A673 (cell line): ENCODE measurements at regions not wholly inside any gene's neighbourhood (a gene's known extent, or its start where the extent isn't known, plus 50 kb on each side); places are given as distances from the start of the nearest gene placed in this dataset.

Experiments
- BruUV-seq: library from RNA; stranded (reverse); fragments of 400-500 nt; replicated peaks from 2 replicates; lab custom pipeline; 2021; lab: Mats Ljungman, UMichigan
- CTCF ChIA-PET: fragments of 300-600 bp; sonication (Branson Sonifier 250); formaldehyde crosslinking; loops from one replicate; lab custom pipeline; 2022; ENCODE audit warnings: antibody characterized with exemption; lab: Charles Lee
- POLR2A ChIA-PET: fragments of 300-600 bp; sonication (Branson Sonifier 250); formaldehyde crosslinking; loops from one replicate; lab custom pipeline; 2022; ENCODE audit warnings: antibody characterized with exemption; ENCODE audit not compliant: low non-redundant PET; lab: Charles Lee
- DNase-seq: peaks from one replicate; pipeline ENCODE4 v3.0.0-alpha.2; 2015; ENCODE audit warnings: low spot score
- H3K27ac ChIP-seq: fragments of 200-600 bp; sonication (generic); 2 replicates; pipeline ENCODE4 v1.5.1; 2016; ENCODE audit warnings: mixed run types, low read depth, mild to moderate bottlenecking, mixed read lengths, antibody characterized with exemption, low read length; ENCODE audit not compliant: poor library complexity, severe bottlenecking
- H3K27me3 ChIP-seq: fragments of 200-600 bp; sonication (generic); replicated peaks from 2 replicates; pipeline ENCODE4 v1.6.1; 2017; ENCODE audit warnings: mixed run types, low read depth, mild to moderate bottlenecking, mixed read lengths, antibody characterized with exemption, low read length; ENCODE audit not compliant: insufficient read depth, poor library complexity
- H3K36me3 ChIP-seq: fragments of 200-600 bp; sonication (generic); 2 replicates; pipeline ENCODE4 v1.6.1; 2016; ENCODE audit warnings: mixed run types, mild to moderate bottlenecking, mixed read lengths, antibody characterized with exemption, low read length; ENCODE audit not compliant: insufficient read depth, poor library complexity, severe bottlenecking
- H3K4me1 ChIP-seq: fragments of 200-600 bp; sonication (generic); 2 replicates; pipeline ENCODE4 v1.6.1; 2017; ENCODE audit warnings: mixed run types, mild to moderate bottlenecking, mixed read lengths, antibody characterized with exemption, low read length; ENCODE audit not compliant: insufficient read depth, poor library complexity, severe bottlenecking
- H3K4me3 ChIP-seq: fragments of 200-600 bp; sonication (generic); 2 replicates; pipeline ENCODE4 v1.5.1; 2016; ENCODE audit warnings: low read depth, mixed run types, mild to moderate bottlenecking, mixed read lengths, low read length; ENCODE audit not compliant: poor library complexity, severe bottlenecking
- H3K9me3 ChIP-seq: fragments of 200-600 bp; sonication (generic); 2 replicates; pipeline ENCODE4 v1.6.1; 2016; ENCODE audit warnings: mixed run types, low read depth, mild to moderate bottlenecking, mixed read lengths, antibody characterized with exemption, low read length; ENCODE audit not compliant: poor library complexity, severe bottlenecking
- CTCF ChIP-seq: fragments of 300-800, 200-600 bp; sonication (generic); conservative IDR thresholded peaks from 2 replicates; pipeline ENCODE4 v1.5.1; 2017; ENCODE audit warnings: low read depth, mild to moderate bottlenecking, antibody characterized with exemption, low read length, moderate library complexity, mixed read lengths
- EZH2 ChIP-seq: fragments of 200-600 bp; sonication (generic); IDR thresholded peaks from 2 replicates; pipeline ENCODE4 v1.6.1; 2017; ENCODE audit warnings: borderline replicate concordance, low read depth, mild to moderate bottlenecking, mixed read lengths, antibody characterized with exemption, low read length; ENCODE audit not compliant: poor library complexity, severe bottlenecking
- intact Hi-C: fragments of 100-400 bp; cut with micrococcal nuclease; formaldehyde crosslinking; loops from one replicate; pipeline ENCODE4 v1.10.0; 2022; ENCODE audit not compliant: unreplicated experiment

DNA sequence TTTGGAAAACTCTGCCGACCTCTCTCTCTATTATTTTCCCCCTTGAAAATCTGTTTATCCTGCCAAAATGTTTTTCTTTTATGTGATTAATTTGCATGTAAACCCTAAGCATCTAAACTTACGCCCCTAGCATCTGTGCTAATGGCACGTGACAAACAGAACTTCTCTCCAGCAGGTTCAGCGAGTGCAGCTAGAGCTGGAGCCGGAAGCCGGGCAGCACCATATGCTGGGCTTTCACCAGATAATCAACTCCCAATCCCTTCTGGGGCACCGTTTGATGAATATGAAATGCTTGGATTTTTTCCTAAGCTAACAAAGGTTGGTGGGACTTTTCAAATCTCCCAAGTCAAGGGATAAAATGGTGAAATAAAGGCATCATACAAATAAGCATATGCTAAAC, 667.5 kb upstream of the TMEM132C start:
- Histone ChIP-seq H3K4me3 (no peak overlapping the region), H3K9me3 (no peaks in the 10 kb centered on the region), H3K4me1 (no peaks in the 10 kb centered on the region), H3K27ac (no peak overlapping the region), H3K27me3 (no peaks in the 10 kb centered on the region), H3K36me3 (no peaks in the 10 kb centered on the region)
- ChIA-PET CTCF (no interaction called here), POLR2A (no interaction called here)
- no peak for DNase-seq
- BruUV-seq = no TSS peak
- TF ChIP-seq EZH2 (no peak), CTCF (no peak)
- intact Hi-C loops = no loop called here

DNA sequence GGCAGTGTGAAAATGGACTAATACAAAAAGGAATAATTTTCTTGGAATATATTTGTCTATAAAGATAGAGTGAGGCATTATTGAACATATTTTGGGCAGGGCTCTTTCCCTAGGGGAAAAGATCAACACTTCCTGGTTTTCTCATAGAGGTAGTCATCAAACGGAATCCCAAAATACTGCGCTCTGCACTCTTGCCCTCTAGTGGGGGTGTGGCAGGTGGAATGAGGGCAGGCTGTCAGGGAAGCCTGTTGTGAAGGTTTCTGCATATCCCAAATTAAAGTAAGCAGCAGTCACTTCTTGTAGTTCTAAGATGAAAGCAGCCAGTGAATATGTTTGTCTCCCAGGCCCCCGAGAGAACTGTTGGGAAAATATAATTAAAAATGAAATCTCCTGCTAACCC, 666.8 kb upstream of the TMEM132C start:
- BruUV-seq = no TSS peak
- no peak for TF ChIP-seq CTCF
- no peak for TF ChIP-seq EZH2
- H3K4me3 ChIP-seq = no peak overlapping the region
- ChIA-PET CTCF (no interaction called here), POLR2A (no interaction called here)
- DNase-seq = no peak
- no peaks in the 10 kb centered on the region for H3K9me3 ChIP-seq
- H3K27ac ChIP-seq = no peak overlapping the region
- no peaks in the 10 kb centered on the region for H3K4me1 ChIP-seq
- no peaks in the 10 kb centered on the region for H3K27me3 ChIP-seq
- intact Hi-C loops = no loop called here
- no peaks in the 10 kb centered on the region for H3K36me3 ChIP-seq

GRCh38 chr12:127606476-127607015, 660.4 kb upstream of the TMEM132C start:
- intact Hi-C loops = no loop called here
- no peak overlapping the region for H3K27ac ChIP-seq
- no peaks in the 10 kb centered on the region for H3K4me1 ChIP-seq
- no peaks in the 10 kb centered on the region for H3K9me3 ChIP-seq
- no TSS peak for BruUV-seq
- ChIA-PET POLR2A (no interaction called here), CTCF (no interaction called here)
- no peaks in the 10 kb centered on the region for H3K36me3 ChIP-seq
- no peak for TF ChIP-seq EZH2
- no peak for TF ChIP-seq CTCF
- peaks cover 26% of the 10 kb centered on the region for H3K27me3 ChIP-seq
- no peak overlapping the region for H3K4me3 ChIP-seq
- no peak for DNase-seq
